ENCODE measurements at regions not wholly inside any gene's neighbourhood (a gene's known extent, or its start where the extent isn't known, plus 50 kb on each side); places are given as distances from the start of the nearest gene placed in this dataset.
"Not testable (repeated sequence)": the region's sequence is repeated elsewhere in the genome, so short reads cannot be mapped to it uniquely, and the experiment has no call there.

DNA sequence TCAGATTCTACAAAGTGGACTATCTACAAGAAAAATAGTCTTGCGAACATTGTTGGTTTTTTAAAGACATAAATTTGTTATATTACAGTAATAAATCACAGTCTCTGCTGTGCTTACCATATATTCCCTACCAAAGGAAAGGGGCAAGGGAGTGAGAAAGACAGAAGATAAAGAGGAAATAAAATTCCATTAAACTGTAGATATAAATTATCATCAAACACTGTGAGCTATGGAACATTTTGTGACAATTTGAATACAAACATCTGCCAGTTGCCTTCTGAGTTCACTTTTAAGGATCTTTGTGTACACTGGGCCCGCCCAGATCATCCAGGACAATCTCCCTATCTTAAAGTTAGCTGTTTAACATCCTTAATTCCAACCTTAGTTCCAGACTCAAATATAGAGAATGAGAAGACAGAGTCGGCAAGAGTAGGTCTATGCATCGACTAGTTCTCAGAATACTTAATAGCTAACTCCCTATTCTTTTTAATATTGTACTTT, 122.8 kb downstream of the NUFIP1 start:
- H4K20me1 ChIP-seq (ENCODE audit: insufficient read depth, low read length) = no peaks in the 10 kb centered on the region
- H3K9me3 ChIP-seq (ENCODE audit: low read length) = no peaks in the 10 kb centered on the region
- H3K79me2 ChIP-seq (ENCODE audit: insufficient read depth, low read length) = no peaks in the 10 kb centered on the region
- H3K9me2 ChIP-seq (ENCODE audit: low read depth, low read length) = no peaks in the 10 kb centered on the region
- no peaks in the 10 kb centered on the region for H3K4me1 ChIP-seq (ENCODE audit: insufficient read depth, low read length, severe bottlenecking)
- H3K27me3 ChIP-seq (ENCODE audit: insufficient read depth, low read length) = no peaks in the 10 kb centered on the region; the same call in 1 of the 2 replicates
- H3F3A ChIP-seq (ENCODE audit: insufficient read depth, low read length) = no peaks in the 10 kb centered on the region
- H3K27ac ChIP-seq (ENCODE audit: low read depth, low read length, poor library complexity, severe bottlenecking) = no peak overlapping the region
- H3K36me3 ChIP-seq (ENCODE audit: insufficient read depth, low read length) = no peaks in the 10 kb centered on the region
- no peak overlapping the region for H3K4me3 ChIP-seq (ENCODE audit: low read depth, low read length, poor library complexity, severe bottlenecking)
- H3K9ac ChIP-seq (ENCODE audit: low read length) = no peak overlapping the region
- TF ChIP-seq, protein P1, sequence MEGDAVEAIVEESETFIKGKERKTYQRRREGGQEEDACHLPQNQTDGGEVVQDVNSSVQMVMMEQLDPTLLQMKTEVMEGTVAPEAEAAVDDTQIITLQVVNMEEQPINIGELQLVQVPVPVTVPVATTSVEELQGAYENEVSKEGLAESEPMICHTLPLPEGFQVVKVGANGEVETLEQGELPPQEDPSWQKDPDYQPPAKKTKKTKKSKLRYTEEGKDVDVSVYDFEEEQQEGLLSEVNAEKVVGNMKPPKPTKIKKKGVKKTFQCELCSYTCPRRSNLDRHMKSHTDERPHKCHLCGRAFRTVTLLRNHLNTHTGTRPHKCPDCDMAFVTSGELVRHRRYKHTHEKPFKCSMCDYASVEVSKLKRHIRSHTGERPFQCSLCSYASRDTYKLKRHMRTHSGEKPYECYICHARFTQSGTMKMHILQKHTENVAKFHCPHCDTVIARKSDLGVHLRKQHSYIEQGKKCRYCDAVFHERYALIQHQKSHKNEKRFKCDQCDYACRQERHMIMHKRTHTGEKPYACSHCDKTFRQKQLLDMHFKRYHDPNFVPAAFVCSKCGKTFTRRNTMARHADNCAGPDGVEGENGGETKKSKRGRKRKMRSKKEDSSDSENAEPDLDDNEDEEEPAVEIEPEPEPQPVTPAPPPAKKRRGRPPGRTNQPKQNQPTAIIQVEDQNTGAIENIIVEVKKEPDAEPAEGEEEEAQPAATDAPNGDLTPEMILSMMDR (IDR thresholded peaks at IDR 0.05; ENCODE audit: low read length) = no peak
- TF ChIP-seq EZH2 (IDR thresholded peaks at IDR 0.05; ENCODE audit: borderline replicate concordance, low read length) = no peak
- H2AFZ ChIP-seq (ENCODE audit: low read length) = no peak overlapping the region
- no peak overlapping the region for H3K4me2 ChIP-seq (ENCODE audit: low read length)

DNA sequence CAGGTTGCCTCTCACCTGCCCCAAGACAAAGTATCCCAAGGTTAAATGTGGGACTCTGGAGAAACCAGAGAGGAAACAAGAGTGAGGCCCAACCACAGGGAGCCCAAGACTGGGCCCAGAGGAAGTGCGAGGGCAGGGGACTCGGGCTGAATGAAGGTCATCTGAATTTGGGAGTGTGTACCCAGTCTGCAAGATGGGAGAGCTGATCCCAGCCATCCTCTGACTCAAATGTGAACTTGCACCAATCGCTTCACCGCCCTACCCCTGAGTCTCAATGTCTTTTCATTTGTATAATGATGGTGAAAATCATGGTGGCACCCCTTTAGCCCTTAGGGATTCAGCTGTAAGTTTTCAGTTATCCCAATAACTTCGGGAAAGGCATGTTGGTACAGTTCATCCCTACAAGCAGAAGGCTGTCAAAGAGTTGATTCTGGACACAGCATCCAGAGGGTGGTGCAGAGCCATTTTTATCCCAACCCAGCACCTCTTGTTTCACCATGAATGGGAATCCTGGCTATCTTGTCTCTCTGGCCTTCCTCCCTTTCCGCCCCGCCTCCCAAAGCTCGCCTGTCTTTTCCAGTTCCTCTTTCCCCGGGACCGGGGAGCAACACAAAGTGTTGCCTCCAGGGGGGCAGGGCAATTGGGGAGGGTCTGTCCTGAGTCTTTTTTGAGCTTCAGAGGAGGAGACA, 123.4 kb downstream of the NUFIP1 start:
- no peak overlapping the region for H3K9ac ChIP-seq (ENCODE audit: low read length)
- no peaks in the 10 kb centered on the region for H3F3A ChIP-seq (ENCODE audit: insufficient read depth, low read length)
- no peaks in the 10 kb centered on the region for H3K36me3 ChIP-seq (ENCODE audit: insufficient read depth, low read length)
- H4K20me1 ChIP-seq (ENCODE audit: insufficient read depth, low read length) = no peaks in the 10 kb centered on the region
- no peak overlapping the region for H3K4me3 ChIP-seq (ENCODE audit: low read depth, low read length, poor library complexity, severe bottlenecking)
- H3K4me2 ChIP-seq (ENCODE audit: low read length) = no peak overlapping the region
- TF ChIP-seq, protein P1 (IDR thresholded peaks at IDR 0.05; ENCODE audit: low read length) = no peak
- no peak for TF ChIP-seq EZH2 (IDR thresholded peaks at IDR 0.05; ENCODE audit: borderline replicate concordance, low read length)
- H3K4me1 ChIP-seq (ENCODE audit: insufficient read depth, low read length, severe bottlenecking) = no peaks in the 10 kb centered on the region
- H3K27me3 ChIP-seq (ENCODE audit: insufficient read depth, low read length) = no peaks in the 10 kb centered on the region; the same call in 1 of the 2 replicates
- no peak overlapping the region for H2AFZ ChIP-seq (ENCODE audit: low read length)
- H3K27ac ChIP-seq (ENCODE audit: low read depth, low read length, poor library complexity, severe bottlenecking) = no peak overlapping the region
- H3K79me2 ChIP-seq (ENCODE audit: insufficient read depth, low read length) = no peaks in the 10 kb centered on the region
- H3K9me3 ChIP-seq (ENCODE audit: low read length) = no peaks in the 10 kb centered on the region
- H3K9me2 ChIP-seq (ENCODE audit: low read depth, low read length) = no peaks in the 10 kb centered on the region

DNA sequence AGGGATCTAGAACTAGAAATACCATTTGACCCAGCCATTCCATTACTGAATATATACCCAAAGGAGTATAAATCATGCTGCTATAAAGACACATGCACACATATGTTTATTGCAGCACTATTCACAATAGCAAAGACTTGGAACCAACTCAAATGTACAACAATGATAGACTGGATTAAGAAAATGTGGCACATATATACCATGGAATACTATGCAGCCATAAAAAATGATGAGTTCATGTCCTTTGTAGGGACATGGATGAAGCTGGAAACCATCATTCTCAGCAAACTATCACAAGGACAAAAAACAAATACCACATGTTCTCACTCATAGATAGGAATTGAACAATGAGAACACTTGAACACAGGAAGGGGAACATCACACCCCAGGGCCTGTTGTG, 125.6 kb downstream of the NUFIP1 start:
- H3K79me2 ChIP-seq (ENCODE audit: insufficient read depth, low read length); H3K9me3 ChIP-seq (ENCODE audit: low read length); H3K4me2 ChIP-seq (ENCODE audit: low read length); H3K9me2 ChIP-seq (ENCODE audit: low read depth, low read length); H3K36me3 ChIP-seq (ENCODE audit: insufficient read depth, low read length); H2AFZ ChIP-seq (ENCODE audit: low read length); H3K27me3 ChIP-seq (ENCODE audit: insufficient read depth, low read length); H3K9ac ChIP-seq (ENCODE audit: low read length); H3F3A ChIP-seq (ENCODE audit: insufficient read depth, low read length); H3K4me3 ChIP-seq (ENCODE audit: low read depth, low read length, poor library complexity, severe bottlenecking); H3K27ac ChIP-seq (ENCODE audit: low read depth, low read length, poor library complexity, severe bottlenecking); H3K4me1 ChIP-seq (ENCODE audit: insufficient read depth, low read length, severe bottlenecking); H4K20me1 ChIP-seq (ENCODE audit: insufficient read depth, low read length): not testable (repeated sequence)

DNA sequence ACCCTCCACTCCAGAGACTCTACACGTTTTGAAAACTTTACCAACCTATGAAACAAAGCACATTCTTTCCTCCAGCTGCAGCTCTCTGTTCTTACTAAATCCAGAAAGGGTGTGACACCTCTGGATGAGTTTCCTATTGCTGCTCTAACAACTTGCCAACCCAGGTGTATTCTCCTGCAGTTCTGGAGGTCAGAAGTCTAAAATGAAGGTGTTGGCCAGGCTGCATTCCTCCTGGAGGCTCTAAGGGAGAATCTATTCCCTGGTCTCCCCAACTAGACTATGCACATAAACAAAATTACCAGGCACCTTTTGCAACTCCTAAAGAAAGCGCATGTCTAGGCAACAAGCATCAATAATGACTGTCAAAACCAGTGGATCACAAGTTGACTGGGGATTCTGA, 128.8 kb downstream of the NUFIP1 start:
- Histone ChIP-seq H3K9ac (ENCODE audit: low read length) (no peak overlapping the region), H3K27ac (ENCODE audit: low read depth, low read length, poor library complexity, severe bottlenecking) (no peak overlapping the region), H4K20me1 (ENCODE audit: insufficient read depth, low read length) (no peaks in the 10 kb centered on the region), H3K4me2 (ENCODE audit: low read length) (no peak overlapping the region), H3F3A (ENCODE audit: insufficient read depth, low read length) (no peaks in the 10 kb centered on the region), H3K4me1 (ENCODE audit: insufficient read depth, low read length, severe bottlenecking) (no peaks in the 10 kb centered on the region), H3K27me3 (ENCODE audit: insufficient read depth, low read length) (no peaks in the 10 kb centered on the region), H3K79me2 (ENCODE audit: insufficient read depth, low read length) (no peaks in the 10 kb centered on the region), H3K36me3 (ENCODE audit: insufficient read depth, low read length) (no peaks in the 10 kb centered on the region), H3K4me3 (ENCODE audit: low read depth, low read length, poor library complexity, severe bottlenecking) (no peak overlapping the region), H3K9me3 (ENCODE audit: low read length) (no peaks in the 10 kb centered on the region), H2AFZ (ENCODE audit: low read length) (no peak overlapping the region), H3K9me2 (ENCODE audit: low read depth, low read length) (no peaks in the 10 kb centered on the region)
- TF ChIP-seq, protein P1 (IDR thresholded peaks at IDR 0.05; ENCODE audit: low read length) = no peak
- no peak for TF ChIP-seq EZH2 (IDR thresholded peaks at IDR 0.05; ENCODE audit: borderline replicate concordance, low read length)

All from OCI-LY1 (cell line).